ENCODE measurements at regions not wholly inside any gene's neighbourhood (a gene's known extent, or its start where the extent isn't known, plus 50 kb on each side); places are given as distances from the start of the nearest gene placed in this dataset.
"Not testable (repeated sequence)": the region's sequence is repeated elsewhere in the genome, so short reads cannot be mapped to it uniquely, and the experiment has no call there.

DNA sequence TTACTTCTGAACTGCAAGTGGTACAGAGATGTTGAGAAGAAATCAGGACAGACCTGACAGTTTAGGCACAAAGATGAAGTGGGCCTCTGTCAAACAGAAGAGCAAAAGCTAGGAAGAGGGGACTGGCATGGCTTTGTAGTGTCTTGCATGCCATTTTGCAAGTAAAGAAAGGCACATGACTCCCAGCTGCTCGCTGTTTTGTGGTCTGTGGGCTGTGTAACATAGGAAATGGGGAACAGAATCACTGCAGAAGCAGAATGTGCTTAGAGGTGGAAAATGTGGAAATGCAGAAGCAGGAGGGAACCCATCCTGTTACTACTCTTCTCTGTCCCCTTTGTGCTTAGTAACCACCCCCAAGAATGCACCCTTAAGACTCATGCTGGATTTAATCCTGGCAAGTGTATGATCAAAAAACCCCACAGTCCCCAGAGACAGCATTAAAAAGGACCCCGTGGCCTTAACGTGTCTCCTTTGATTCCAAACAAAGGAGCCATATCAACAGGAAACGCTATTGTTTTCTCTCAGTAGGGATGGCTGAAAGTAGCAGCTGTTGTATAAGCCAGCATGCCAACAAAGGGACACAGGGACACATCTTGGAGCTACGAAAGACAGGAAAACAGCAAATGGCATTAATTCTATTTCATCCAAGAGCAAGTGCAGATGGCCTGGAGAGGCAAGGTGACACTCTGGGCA, 177.6 kb upstream of the GLRA2 start:
- no peak overlapping the region for H3K27ac ChIP-seq
- no peak overlapping the region for H3K4me3 ChIP-seq
- ATAC-seq (ENCODE audit: insufficient number of reproducible peaks, low FRiP score, low read depth): no peak
- H3K9me3 ChIP-seq: no peaks in the 10 kb centered on the region
- no peaks in the 10 kb centered on the region for H3K36me3 ChIP-seq
- DNase-seq (ENCODE audit: low spot score): no peak
- H3K4me1 ChIP-seq (ENCODE audit: control insufficient read depth in 1 of 2, low read depth in 2 of 2): no peaks in the 10 kb centered on the region
- H3K27me3 ChIP-seq (replicated peaks; ENCODE audit: insufficient read depth): no peaks in the 10 kb centered on the region
- TF ChIP-seq, protein P1, sequence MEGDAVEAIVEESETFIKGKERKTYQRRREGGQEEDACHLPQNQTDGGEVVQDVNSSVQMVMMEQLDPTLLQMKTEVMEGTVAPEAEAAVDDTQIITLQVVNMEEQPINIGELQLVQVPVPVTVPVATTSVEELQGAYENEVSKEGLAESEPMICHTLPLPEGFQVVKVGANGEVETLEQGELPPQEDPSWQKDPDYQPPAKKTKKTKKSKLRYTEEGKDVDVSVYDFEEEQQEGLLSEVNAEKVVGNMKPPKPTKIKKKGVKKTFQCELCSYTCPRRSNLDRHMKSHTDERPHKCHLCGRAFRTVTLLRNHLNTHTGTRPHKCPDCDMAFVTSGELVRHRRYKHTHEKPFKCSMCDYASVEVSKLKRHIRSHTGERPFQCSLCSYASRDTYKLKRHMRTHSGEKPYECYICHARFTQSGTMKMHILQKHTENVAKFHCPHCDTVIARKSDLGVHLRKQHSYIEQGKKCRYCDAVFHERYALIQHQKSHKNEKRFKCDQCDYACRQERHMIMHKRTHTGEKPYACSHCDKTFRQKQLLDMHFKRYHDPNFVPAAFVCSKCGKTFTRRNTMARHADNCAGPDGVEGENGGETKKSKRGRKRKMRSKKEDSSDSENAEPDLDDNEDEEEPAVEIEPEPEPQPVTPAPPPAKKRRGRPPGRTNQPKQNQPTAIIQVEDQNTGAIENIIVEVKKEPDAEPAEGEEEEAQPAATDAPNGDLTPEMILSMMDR (IDR thresholded peaks at IDR 0.05): no peak

DNA sequence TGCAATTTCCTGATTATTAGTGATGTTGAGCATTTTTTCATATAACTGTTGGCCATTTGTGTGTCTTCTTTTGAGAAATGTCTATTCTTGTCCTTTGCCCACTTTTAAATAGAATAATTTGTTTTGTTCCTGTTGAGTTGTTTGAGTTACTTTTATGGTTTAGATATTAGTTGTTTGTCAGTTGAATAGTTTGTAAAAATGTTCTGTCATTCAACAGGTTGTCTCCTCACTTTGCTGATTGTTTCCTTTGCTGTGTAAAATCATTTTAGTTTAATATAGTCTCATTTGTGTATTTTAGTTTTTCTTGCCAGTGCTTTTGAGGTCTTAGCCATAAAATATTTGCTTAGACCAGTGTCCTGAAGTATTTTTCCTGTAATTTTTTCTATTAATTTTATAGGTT, 181.8 kb upstream of the GLRA2 start:
- no peak overlapping the region for H3K4me3 ChIP-seq
- no peak overlapping the region for H3K27ac ChIP-seq

DNA sequence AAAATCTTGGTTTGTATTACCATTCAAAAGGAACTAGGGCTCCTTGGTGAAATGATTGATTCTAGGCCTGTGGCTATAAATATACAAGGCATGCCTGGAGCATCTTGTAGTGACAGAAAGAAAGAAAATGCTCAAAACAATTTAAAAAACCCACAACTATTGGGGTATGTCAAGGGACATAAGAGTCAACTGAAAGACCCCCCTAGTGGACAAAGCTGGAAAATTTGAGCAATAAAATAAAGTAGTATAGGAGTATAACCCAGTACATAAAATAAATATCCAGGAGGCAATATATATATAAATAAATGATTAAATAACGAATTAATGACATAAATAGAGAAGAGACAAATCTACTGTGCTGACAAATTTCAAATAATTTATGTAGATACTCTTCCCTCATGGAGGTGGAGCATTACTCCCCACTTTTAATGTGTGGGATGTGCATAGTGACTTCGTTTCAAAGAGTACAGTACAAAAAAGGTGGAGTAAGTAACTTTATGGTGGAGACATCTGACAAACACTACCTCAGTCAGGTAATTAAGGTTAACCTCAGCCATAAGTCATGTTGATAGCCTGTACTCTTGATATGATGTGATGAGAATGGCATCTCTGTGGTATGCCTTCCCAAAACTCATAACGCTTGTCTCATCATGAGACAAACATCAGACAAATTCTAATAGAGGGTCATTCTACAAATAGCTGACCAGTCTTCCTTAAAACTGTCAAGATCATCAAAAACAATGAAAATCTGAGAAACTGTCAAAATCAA, 185.0 kb upstream of the GLRA2 start:
- Histone ChIP-seq H3K4me3 (no peak overlapping the region), H3K36me3 (no peaks in the 10 kb centered on the region), H3K9me3 (no peaks in the 10 kb centered on the region), H3K27ac (no peak overlapping the region), H3K27me3 (replicated peaks; ENCODE audit: insufficient read depth) (no peaks in the 10 kb centered on the region), H3K4me1 (ENCODE audit: control insufficient read depth in 1 of 2, low read depth in 2 of 2) (no peaks in the 10 kb centered on the region)
- no peak for DNase-seq (ENCODE audit: low spot score)
- no peak for ATAC-seq (ENCODE audit: insufficient number of reproducible peaks, low FRiP score, low read depth)
- TF ChIP-seq, protein P1 (IDR thresholded peaks at IDR 0.05): no peak

More for the DNA sequence above, 181.8 kb upstream of the GLRA2 start:
- Histone ChIP-seq H3K9me3 (no peaks in the 10 kb centered on the region), H3K4me1 (ENCODE audit: control insufficient read depth in 1 of 2, low read depth in 2 of 2) (no peaks in the 10 kb centered on the region), H3K36me3 (no peaks in the 10 kb centered on the region), H3K27me3 (replicated peaks; ENCODE audit: insufficient read depth) (no peaks in the 10 kb centered on the region)
- ATAC-seq (ENCODE audit: insufficient number of reproducible peaks, low FRiP score, low read depth): no peak
- DNase-seq (ENCODE audit: low spot score): no peak
- TF ChIP-seq, protein P1 (IDR thresholded peaks at IDR 0.05): no peak

DNA sequence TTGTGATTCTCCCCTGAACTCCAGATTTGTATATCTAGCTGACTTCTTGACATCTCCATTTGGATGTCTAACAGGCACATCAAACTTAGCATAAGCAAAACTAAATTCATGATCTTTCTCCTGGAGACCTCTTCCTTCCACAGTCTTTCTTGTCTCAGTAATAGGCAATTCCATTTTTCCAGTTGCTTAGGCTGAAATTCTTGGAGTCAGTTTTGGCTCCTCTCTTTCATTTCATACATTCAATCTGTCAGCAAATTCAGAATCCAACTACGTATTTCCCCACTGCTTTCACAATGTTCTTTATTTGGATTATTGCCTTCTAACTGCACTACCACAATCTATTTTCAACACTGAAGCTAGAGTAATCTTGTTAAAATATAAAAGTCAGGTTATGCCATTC, 219.9 kb upstream of the GLRA2 start:
- no peaks in the 10 kb centered on the region for H3K36me3 ChIP-seq
- no peaks in the 10 kb centered on the region for H3K9me3 ChIP-seq
- no peaks in the 10 kb centered on the region for H3K27me3 ChIP-seq (replicated peaks; ENCODE audit: insufficient read depth)
- DNase-seq (ENCODE audit: low spot score) (no peak), ATAC-seq (ENCODE audit: insufficient number of reproducible peaks, low FRiP score, low read depth) (no peak)
- no peak overlapping the region for H3K4me3 ChIP-seq
- TF ChIP-seq, protein P1 (IDR thresholded peaks at IDR 0.05): no peak
- no peaks in the 10 kb centered on the region for H3K4me1 ChIP-seq (ENCODE audit: control insufficient read depth in 1 of 2, low read depth in 2 of 2)
- no peak overlapping the region for H3K27ac ChIP-seq

DNA sequence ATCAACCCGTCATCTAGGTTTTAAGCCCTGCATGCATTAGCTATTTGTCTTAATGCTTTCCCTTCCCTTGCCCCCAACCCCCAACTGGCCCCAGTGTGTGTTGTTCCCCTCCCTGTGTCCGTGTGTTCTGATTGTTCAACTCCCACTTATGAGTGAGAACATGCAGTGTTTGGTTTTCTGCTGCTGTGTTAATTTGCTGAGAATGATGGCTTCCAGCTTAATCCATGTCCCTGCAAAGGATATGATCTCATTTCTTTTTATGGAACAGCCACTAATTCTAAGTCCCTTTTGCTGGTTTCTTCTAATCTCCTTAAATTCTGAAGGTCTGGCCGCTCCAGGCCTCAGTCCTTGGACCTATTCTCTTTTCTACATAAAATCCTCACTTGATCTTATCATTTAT, 220.4 kb upstream of the GLRA2 start:
- H3K9me3 ChIP-seq; DNase-seq (ENCODE audit: low spot score); H3K4me3 ChIP-seq; H3K27me3 ChIP-seq (replicated peaks; ENCODE audit: insufficient read depth); ATAC-seq (ENCODE audit: insufficient number of reproducible peaks, low FRiP score, low read depth); H3K27ac ChIP-seq; H3K36me3 ChIP-seq; H3K4me1 ChIP-seq (ENCODE audit: control insufficient read depth in 1 of 2, low read depth in 2 of 2): not testable (repeated sequence)

Measured in thoracic aorta (tissue), 2 donors.